Trophoblast cell (in vitro differentiated cells and primary cell): ENCODE measurements at regions not wholly inside any gene's neighbourhood (a gene's known extent, or its start where the extent isn't known, plus 50 kb on each side); places are given as distances from the start of the nearest gene placed in this dataset.
"Not testable (repeated sequence)": the region's sequence is repeated elsewhere in the genome, so short reads cannot be mapped to it uniquely, and the experiment has no call there.

Source experiments
- DNase-seq, 2 donors: peaks; one replicate each; pipeline ENCODE4 v3.0.0-alpha.2; 2016
- H2AFZ ChIP-seq: 2 replicates; pipeline ENCODE4 v1.6.1; 2013; ENCODE audit warnings: low read length, moderate library complexity, mild to moderate bottlenecking; ENCODE audit not compliant: insufficient read depth, poor library complexity
- H2AK5ac ChIP-seq: 2 replicates; pipeline ENCODE4 v1.6.1; 2013; ENCODE audit warnings: mild to moderate bottlenecking, low read length
- H2BK120ac ChIP-seq: 2 replicates; pipeline ENCODE4 v1.6.1; 2013; ENCODE audit warnings: low read length, mild to moderate bottlenecking, moderate library complexity; ENCODE audit not compliant: insufficient read depth, poor library complexity
- H2BK12ac ChIP-seq: 2 replicates; pipeline ENCODE4 v1.6.1; 2013; ENCODE audit warnings: mild to moderate bottlenecking, low read length, moderate library complexity
- H2BK5ac ChIP-seq: 2 replicates; pipeline ENCODE4 v1.6.1; 2013; ENCODE audit warnings: low read length, low read depth, moderate library complexity, mild to moderate bottlenecking; ENCODE audit not compliant: poor library complexity
- H3K14ac ChIP-seq: 2 replicates; pipeline ENCODE4 v1.6.1; 2013; ENCODE audit warnings: mild to moderate bottlenecking, low read length
- H3K18ac ChIP-seq: 2 replicates; pipeline ENCODE4 v1.6.1; 2013; ENCODE audit warnings: mild to moderate bottlenecking, low read length
- H3K23ac ChIP-seq: 2 replicates; pipeline ENCODE4 v1.6.1; 2013; ENCODE audit warnings: low read length
- H3K27ac ChIP-seq: 2 replicates; pipeline ENCODE4 v1.5.1; 2013; ENCODE audit warnings: low read depth, mild to moderate bottlenecking, inconsistent platforms, low read length, moderate library complexity
- H3K27me3 ChIP-seq: 2 replicates; pipeline ENCODE4 v1.6.1; 2013; ENCODE audit warnings: inconsistent platforms, mild to moderate bottlenecking, low read length, moderate library complexity; ENCODE audit not compliant: insufficient read depth
- H3K36me3 ChIP-seq, 2 experiments: 1 replicate in 1 of 2; 2 replicates in 1 of 2; pipeline ENCODE4 v1.6.1; 2013; ENCODE audit warnings: low read length in 2 of 2, mild to moderate bottlenecking in 2 of 2, moderate library complexity in 1 of 2; ENCODE audit not compliant: insufficient read depth in 2 of 2, control insufficient read depth in 1 of 2
- H3K4ac ChIP-seq: 2 replicates; pipeline ENCODE4 v1.6.1; 2013; ENCODE audit warnings: low read depth, mild to moderate bottlenecking, low read length, moderate library complexity
- H3K4me1 ChIP-seq, 2 experiments: 1 replicate in 1 of 2; 2 replicates in 1 of 2; pipeline ENCODE4 v1.6.1; 2013; ENCODE audit warnings: low read length in 2 of 2, mild to moderate bottlenecking in 2 of 2, moderate library complexity in 1 of 2; ENCODE audit not compliant: insufficient read depth in 2 of 2, control insufficient read depth in 1 of 2
- H3K4me2 ChIP-seq: 2 replicates; pipeline ENCODE4 v1.6.1; 2013; ENCODE audit warnings: inconsistent platforms, mild to moderate bottlenecking, low read length, moderate library complexity
- H3K4me3 ChIP-seq: 2 replicates; pipeline ENCODE4 v1.5.1; 2013; ENCODE audit warnings: mild to moderate bottlenecking, low read depth, low read length, inconsistent platforms
- H3K79me1 ChIP-seq: one replicate; pipeline ENCODE4 v1.6.1; 2013; ENCODE audit warnings: low read length
- H3K79me2 ChIP-seq: 2 replicates; pipeline ENCODE4 v1.6.1; 2013; ENCODE audit warnings: low read length, mild to moderate bottlenecking; ENCODE audit not compliant: control insufficient read depth, insufficient read depth, poor library complexity
- H3K9ac ChIP-seq: 2 replicates; pipeline ENCODE4 v1.6.1; 2013; ENCODE audit warnings: mild to moderate bottlenecking, low read length
- H3K9me3 ChIP-seq: 2 replicates; pipeline ENCODE4 v1.6.1; 2013; ENCODE audit warnings: low read depth, mild to moderate bottlenecking, control low read depth, inconsistent platforms, low read length; ENCODE audit not compliant: insufficient read depth
- H4K12ac ChIP-seq: 2 replicates; pipeline ENCODE4 v1.6.1; 2013; ENCODE audit warnings: low read depth, mild to moderate bottlenecking, low read length, moderate library complexity
- H4K8ac ChIP-seq: 2 replicates; pipeline ENCODE4 v1.6.1; 2013; ENCODE audit warnings: low read depth, mild to moderate bottlenecking, low read length, moderate library complexity
- H4K91ac ChIP-seq: one replicate; pipeline ENCODE4 v1.6.1; 2013; ENCODE audit warnings: low read depth, mild to moderate bottlenecking, low read length, moderate library complexity
- WGBS: extraction: QIAGEN DNeasy Blood & Tissue Kit; methylation state at CpG from one replicate; pipeline ENCODE4 v1.1.7; 2013; ENCODE audit warnings: missing lambda C conversion rate; ENCODE audit not compliant: insufficient read length, insufficient coverage; ENCODE audit errors: extremely low coverage; 5-methylcytosine and 5-hydroxymethylcytosine counted together

- no peak overlapping the region for H3K14ac ChIP-seq
- H3K23ac ChIP-seq, result no peak overlapping the region
- no peak overlapping the region for H3K9ac ChIP-seq
- H3K18ac ChIP-seq, result no peak overlapping the region
- H2AK5ac ChIP-seq, result no peak overlapping the region
- no peak overlapping the region for H2AFZ ChIP-seq
- DNase-seq, result peak in 1 of 2 donors; percentile 53
- H2BK120ac ChIP-seq, result no peak overlapping the region
- H2BK12ac ChIP-seq, result no peak overlapping the region
- H2BK5ac ChIP-seq, result no peak overlapping the region
- H3K36me3 ChIP-seq, result no peaks in the 10 kb centered on the region
- no peak overlapping the region for H3K4me3 ChIP-seq
- no peaks in the 10 kb centered on the region for H3K27me3 ChIP-seq
- no peaks in the 10 kb centered on the region for H3K79me2 ChIP-seq
- no peaks in the 10 kb centered on the region for H3K9me3 ChIP-seq
- no peak overlapping the region for H3K4me2 ChIP-seq
- no peak overlapping the region for H3K27ac ChIP-seq
- no peak overlapping the region for H4K8ac ChIP-seq
- H3K79me1 ChIP-seq, result no peaks in the 10 kb centered on the region
- no peak overlapping the region for H4K91ac ChIP-seq
- H3K4ac ChIP-seq, result no peak overlapping the region
- H3K4me1 ChIP-seq, result no peaks in the 10 kb centered on the region
- H4K12ac ChIP-seq, result no peak overlapping the region
Observed at GRCh38 chr4:126513596-126513995, 1119.2 kb upstream of the INTU start.

- no peaks in the 10 kb centered on the region for H3K36me3 ChIP-seq
- H2BK12ac ChIP-seq, result no peak overlapping the region
- H3K79me1 ChIP-seq, result no peaks in the 10 kb centered on the region
- no peak overlapping the region for H3K23ac ChIP-seq
- H3K18ac ChIP-seq, result no peak overlapping the region
- H2AK5ac ChIP-seq, result no peak overlapping the region
- H3K4me3 ChIP-seq, result no peak overlapping the region
- H3K79me2 ChIP-seq, result no peaks in the 10 kb centered on the region
- H3K27ac ChIP-seq, result no peak overlapping the region
- H3K4ac ChIP-seq, result no peak overlapping the region
- no peak overlapping the region for H3K14ac ChIP-seq
- H4K8ac ChIP-seq, result no peak overlapping the region
- no peak for DNase-seq
- no peak overlapping the region for H2BK120ac ChIP-seq
- H3K9ac ChIP-seq, result no peak overlapping the region
- H3K4me2 ChIP-seq, result no peak overlapping the region
- H2AFZ ChIP-seq, result no peak overlapping the region
- H4K91ac ChIP-seq, result no peak overlapping the region
- H3K27me3 ChIP-seq, result no peaks in the 10 kb centered on the region
- H2BK5ac ChIP-seq, result no peak overlapping the region
- no peaks in the 10 kb centered on the region for H3K9me3 ChIP-seq
- no peak overlapping the region for H4K12ac ChIP-seq
- no peaks in the 10 kb centered on the region for H3K4me1 ChIP-seq
- WGBS, result no CpG with 5 or more reads among the region's 1 CpG
Observed at GRCh38 chr4:126520731-126521130, 1112.0 kb upstream of the INTU start.

- not testable (repeated sequence) for H2BK12ac ChIP-seq, H3K27ac ChIP-seq, H3K9me3 ChIP-seq, H2BK120ac ChIP-seq, H3K79me1 ChIP-seq, DNase-seq, H2AK5ac ChIP-seq, H3K79me2 ChIP-seq, H4K12ac ChIP-seq, H2BK5ac ChIP-seq, H3K23ac ChIP-seq, H3K36me3 ChIP-seq, H3K9ac ChIP-seq, H3K4me1 ChIP-seq, H3K4me2 ChIP-seq, H3K27me3 ChIP-seq, H3K14ac ChIP-seq, H3K4ac ChIP-seq, H3K18ac ChIP-seq, H4K8ac ChIP-seq, H2AFZ ChIP-seq, H4K91ac ChIP-seq, H3K4me3 ChIP-seq
- WGBS, result no CpG with 5 or more reads among the region's 2 CpGs
Observed at GRCh38 chr4:126525400-126525799, 1107.4 kb upstream of the INTU start.

- Histone ChIP-seq H3K4me3 (no peak overlapping the region), H3K4me1 (no peaks in the 10 kb centered on the region), H4K8ac (no peak overlapping the region), H4K91ac (no peak overlapping the region), H4K12ac (no peak overlapping the region), H3K4ac (no peak overlapping the region), H3K9me3 (no peaks in the 10 kb centered on the region), H3K27ac (no peak overlapping the region), H3K79me1 (no peaks in the 10 kb centered on the region), H3K36me3 (no peaks in the 10 kb centered on the region), H2BK5ac (no peak overlapping the region), H3K79me2 (no peaks in the 10 kb centered on the region), H3K9ac (no peak overlapping the region), H2BK120ac (no peak overlapping the region), H3K14ac (no peak overlapping the region), H3K18ac (no peak overlapping the region), H3K23ac (no peak overlapping the region), H3K27me3 (no peaks in the 10 kb centered on the region), H2AK5ac (no peak overlapping the region), H2BK12ac (no peak overlapping the region), H3K4me2 (no peak overlapping the region), H2AFZ (no peak overlapping the region)
- no CpG with 5 or more reads among the region's 2 CpGs for WGBS
- no peak for DNase-seq
Observed at GRCh38 chr4:126526335-126526734, 1106.4 kb upstream of the INTU start.
